C1 segment of cervical spinal cord (tissue), 14 donors: ENCODE measurements at regions not wholly inside any gene's neighbourhood (a gene's known extent, or its start where the extent isn't known, plus 50 kb on each side); places are given as distances from the start of the nearest gene placed in this dataset.
"Not testable (repeated sequence)": the region's sequence is repeated elsewhere in the genome, so short reads cannot be mapped to it uniquely, and the experiment has no call there.

Experiments used
- DNase-seq, 14 donors: peaks; one replicate each; lab custom pipeline; 2025; lab: John Stamatoyannopoulos, UW

- no peak for DNase-seq
These were observed 1640.7 kb downstream of the C4orf33 start for GRCh38 chr4:130736436-130737185.

GRCh38 chr4:130738233-130738632 is 1642.3 kb downstream of the C4orf33 start:
- peak in 4 of 14 donors; percentile 1 to 8 (median 6) for DNase-seq

- DNase-seq: no peak
These were observed 1651.9 kb downstream of the C4orf33 start for GRCh38 chr4:130747842-130748241.

- no peak for DNase-seq
These were observed 1658.0 kb downstream of the C4orf33 start for GRCh38 chr4:130753926-130754325.

- DNase-seq: no peak
These were observed 1664.3 kb downstream of the C4orf33 start for GRCh38 chr4:130760246-130760645.

GRCh38 chr4:130767384-130767783 is 1671.4 kb downstream of the C4orf33 start:
- DNase-seq: not testable (repeated sequence)

- not testable (repeated sequence) for DNase-seq
These were observed 1677.0 kb downstream of the C4orf33 start for GRCh38 chr4:130772966-130773365.

GRCh38 chr4:130808492-130808891 is 1712.5 kb downstream of the C4orf33 start:
- DNase-seq: no peak

- DNase-seq: no peak
These were observed 1716.3 kb downstream of the C4orf33 start for GRCh38 chr4:130812117-130812765.

GRCh38 chr4:130814896-130815295 is 1718.9 kb downstream of the C4orf33 start:
- DNase-seq: no peak

- DNase-seq: no peak
These were observed 1724.5 kb downstream of the C4orf33 start for GRCh38 chr4:130820448-130820847.

GRCh38 chr4:130825284-130825683 is 1729.3 kb downstream of the C4orf33 start:
- DNase-seq: no peak

GRCh38 chr4:130850019-130850524 is 1754.1 kb downstream of the C4orf33 start:
- no peak for DNase-seq

- DNase-seq: no peak
These were observed 1755.2 kb downstream of the C4orf33 start for GRCh38 chr4:130851107-130851506.

- DNase-seq: no peak
These were observed 1756.0 kb downstream of the C4orf33 start for GRCh38 chr4:130851932-130852331.

GRCh38 chr4:130855533-130855932 is 1759.6 kb downstream of the C4orf33 start:
- DNase-seq: no peak

- no peak for DNase-seq
These were observed 1764.0 kb downstream of the C4orf33 start for GRCh38 chr4:130859991-130860390.

- no peak for DNase-seq
These were observed 1801.0 kb downstream of the C4orf33 start for GRCh38 chr4:130896920-130897319.

- no peak for DNase-seq
These were observed 1805.4 kb downstream of the C4orf33 start for GRCh38 chr4:130901321-130901720.

GRCh38 chr4:130922955-130923354 is 1827.0 kb downstream of the C4orf33 start:
- DNase-seq: no peak

- DNase-seq: no peak
These were observed 1859.6 kb downstream of the C4orf33 start for GRCh38 chr4:130955520-130955919.

GRCh38 chr4:130985371-130985770 is 1889.4 kb downstream of the C4orf33 start:
- DNase-seq: no peak

GRCh38 chr4:130995988-130996387 is 1900.0 kb downstream of the C4orf33 start:
- DNase-seq: no peak
